Sigmoid colon (tissue), 3 donors: ENCODE measurements at regions not wholly inside any gene's neighbourhood (a gene's known extent, or its start where the extent isn't known, plus 50 kb on each side); places are given as distances from the start of the nearest gene placed in this dataset.

Experiments
- POLR2A ChIP-seq, 2 donors: fragments of 450-650 bp; IDR thresholded peaks; one replicate each; pipeline ENCODE4 v1.6.1; 2016; ENCODE audit warnings: antibody characterized with exemption in 2 of 2, mild to moderate bottlenecking in 2 of 2, moderate library complexity in 2 of 2
- TF ChIP-seq, protein P1 (sequence below), 4 experiments: fragments of 450-650 bp in 3 of 4; fragments of 200-600 bp in 1 of 4; IDR thresholded peaks; one replicate each; pipeline ENCODE4 v1.5.1; 2016 to 2019; ENCODE audit warnings: antibody characterized with exemption in 4 of 4, mild to moderate bottlenecking in 3 of 4, moderate library complexity in 2 of 4

DNA sequence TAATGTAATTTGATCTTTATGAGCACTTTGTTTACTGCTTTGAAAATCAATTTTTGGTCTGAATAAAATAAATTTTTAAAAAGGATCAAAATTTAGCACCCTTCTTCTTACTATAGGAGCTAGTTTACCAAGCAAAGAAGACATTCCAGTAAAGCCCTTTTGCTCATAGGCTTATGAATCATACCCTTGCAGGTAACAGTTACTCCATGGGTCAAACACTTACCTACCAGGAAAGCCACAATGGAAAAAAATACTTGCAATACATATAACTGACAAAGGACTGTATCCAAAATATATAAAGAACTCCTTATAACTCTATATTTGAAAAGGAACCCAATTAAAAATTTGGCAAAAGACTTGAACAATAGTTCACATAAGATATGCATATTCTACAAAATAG is 66.6 kb downstream of the SHOC1 start:
- TF ChIP-seq, protein P1, sequence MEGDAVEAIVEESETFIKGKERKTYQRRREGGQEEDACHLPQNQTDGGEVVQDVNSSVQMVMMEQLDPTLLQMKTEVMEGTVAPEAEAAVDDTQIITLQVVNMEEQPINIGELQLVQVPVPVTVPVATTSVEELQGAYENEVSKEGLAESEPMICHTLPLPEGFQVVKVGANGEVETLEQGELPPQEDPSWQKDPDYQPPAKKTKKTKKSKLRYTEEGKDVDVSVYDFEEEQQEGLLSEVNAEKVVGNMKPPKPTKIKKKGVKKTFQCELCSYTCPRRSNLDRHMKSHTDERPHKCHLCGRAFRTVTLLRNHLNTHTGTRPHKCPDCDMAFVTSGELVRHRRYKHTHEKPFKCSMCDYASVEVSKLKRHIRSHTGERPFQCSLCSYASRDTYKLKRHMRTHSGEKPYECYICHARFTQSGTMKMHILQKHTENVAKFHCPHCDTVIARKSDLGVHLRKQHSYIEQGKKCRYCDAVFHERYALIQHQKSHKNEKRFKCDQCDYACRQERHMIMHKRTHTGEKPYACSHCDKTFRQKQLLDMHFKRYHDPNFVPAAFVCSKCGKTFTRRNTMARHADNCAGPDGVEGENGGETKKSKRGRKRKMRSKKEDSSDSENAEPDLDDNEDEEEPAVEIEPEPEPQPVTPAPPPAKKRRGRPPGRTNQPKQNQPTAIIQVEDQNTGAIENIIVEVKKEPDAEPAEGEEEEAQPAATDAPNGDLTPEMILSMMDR (IDR thresholded peaks at IDR 0.05), result no peak
- no peak for TF ChIP-seq POLR2A (IDR thresholded peaks at IDR 0.05)
